ENCODE measurements at regions not wholly inside any gene's neighbourhood (a gene's known extent, or its start where the extent isn't known, plus 50 kb on each side); places are given as distances from the start of the nearest gene placed in this dataset.

DNA sequence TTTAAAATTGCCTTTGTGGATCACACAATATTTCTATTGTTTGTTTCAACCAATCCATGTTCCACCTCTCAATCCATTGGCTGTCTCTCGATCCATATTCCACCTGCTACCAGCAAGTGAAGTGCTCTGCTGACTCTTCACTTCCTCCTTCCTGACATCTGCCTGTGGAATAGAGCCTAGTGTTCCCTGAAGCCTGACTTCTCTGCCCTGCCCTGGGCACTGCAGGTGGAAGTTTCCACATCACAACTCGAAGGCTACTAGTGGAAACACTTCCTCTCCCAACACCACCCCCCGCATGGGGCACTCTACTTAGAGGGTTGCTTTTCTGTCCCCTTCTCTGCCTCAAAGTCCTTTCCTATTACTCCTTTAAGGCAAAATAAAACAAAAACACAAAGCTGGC lies 563.8 kb upstream of the IGFBP3 start:
- Histone ChIP-seq H2AFZ (ENCODE audit: low read length) (no peak overlapping the region), H3K36me3 (ENCODE audit: insufficient read depth, low read length) (no peaks in the 10 kb centered on the region), H3K9me3 (ENCODE audit: low read depth, low read length) (no peaks in the 10 kb centered on the region), H3K79me2 (ENCODE audit: insufficient read depth, low read length) (no peaks in the 10 kb centered on the region), H3K27me3 (ENCODE audit: insufficient read depth, low read length) (no peaks in the 10 kb centered on the region), H3K27ac (ENCODE audit: low read depth, low read length) (peak overlapping the region; percentile 89), H3K4me3 (ENCODE audit: insufficient read depth, low read length) (no peak overlapping the region), H3K4me1 (ENCODE audit: insufficient read depth, low read length) (peaks cover 30% of the 10 kb centered on the region), H4K20me1 (ENCODE audit: insufficient read depth, low read length) (no peaks in the 10 kb centered on the region), H3K4me2 (ENCODE audit: insufficient read depth, low read length) (peak overlapping the region; percentile 52)
- TF ChIP-seq, protein P1, sequence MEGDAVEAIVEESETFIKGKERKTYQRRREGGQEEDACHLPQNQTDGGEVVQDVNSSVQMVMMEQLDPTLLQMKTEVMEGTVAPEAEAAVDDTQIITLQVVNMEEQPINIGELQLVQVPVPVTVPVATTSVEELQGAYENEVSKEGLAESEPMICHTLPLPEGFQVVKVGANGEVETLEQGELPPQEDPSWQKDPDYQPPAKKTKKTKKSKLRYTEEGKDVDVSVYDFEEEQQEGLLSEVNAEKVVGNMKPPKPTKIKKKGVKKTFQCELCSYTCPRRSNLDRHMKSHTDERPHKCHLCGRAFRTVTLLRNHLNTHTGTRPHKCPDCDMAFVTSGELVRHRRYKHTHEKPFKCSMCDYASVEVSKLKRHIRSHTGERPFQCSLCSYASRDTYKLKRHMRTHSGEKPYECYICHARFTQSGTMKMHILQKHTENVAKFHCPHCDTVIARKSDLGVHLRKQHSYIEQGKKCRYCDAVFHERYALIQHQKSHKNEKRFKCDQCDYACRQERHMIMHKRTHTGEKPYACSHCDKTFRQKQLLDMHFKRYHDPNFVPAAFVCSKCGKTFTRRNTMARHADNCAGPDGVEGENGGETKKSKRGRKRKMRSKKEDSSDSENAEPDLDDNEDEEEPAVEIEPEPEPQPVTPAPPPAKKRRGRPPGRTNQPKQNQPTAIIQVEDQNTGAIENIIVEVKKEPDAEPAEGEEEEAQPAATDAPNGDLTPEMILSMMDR (IDR thresholded peaks at IDR 0.05; ENCODE audit: extremely low read depth, low read depth, low read length) = no peak
- DNase-seq (ENCODE audit: insufficient read length, low spot score, missing footprints) = no peak

DNA sequence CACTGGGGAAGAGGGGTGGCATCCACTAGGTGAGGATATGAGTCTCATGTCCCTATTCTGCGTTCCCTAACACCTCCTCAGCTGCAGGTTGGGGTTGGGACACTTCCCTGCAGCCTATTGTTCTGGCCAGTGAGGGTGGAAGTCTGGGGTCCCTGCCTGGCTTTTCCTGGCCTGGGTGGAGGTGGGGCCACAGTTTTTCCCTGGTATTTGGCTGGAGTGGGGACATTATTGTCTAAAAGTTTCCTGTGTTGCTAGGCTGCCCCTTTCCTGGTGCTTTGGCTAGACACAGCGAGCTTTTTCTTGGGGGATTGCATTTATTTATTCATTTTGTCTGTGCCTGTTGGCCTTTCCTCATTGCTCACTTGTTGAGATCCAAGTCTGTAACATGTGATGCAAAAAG lies 559.5 kb upstream of the IGFBP3 start:
- Histone ChIP-seq H2AFZ (ENCODE audit: low read length) (no peak overlapping the region), H3K4me1 (ENCODE audit: insufficient read depth, low read length) (peaks cover 20% of the 10 kb centered on the region), H3K4me3 (ENCODE audit: insufficient read depth, low read length) (no peak overlapping the region), H3K9me3 (ENCODE audit: low read depth, low read length) (no peaks in the 10 kb centered on the region), H3K27me3 (ENCODE audit: insufficient read depth, low read length) (no peaks in the 10 kb centered on the region), H4K20me1 (ENCODE audit: insufficient read depth, low read length) (no peaks in the 10 kb centered on the region), H3K79me2 (ENCODE audit: insufficient read depth, low read length) (no peaks in the 10 kb centered on the region), H3K36me3 (ENCODE audit: insufficient read depth, low read length) (no peaks in the 10 kb centered on the region), H3K4me2 (ENCODE audit: insufficient read depth, low read length) (no peak overlapping the region), H3K27ac (ENCODE audit: low read depth, low read length) (no peak overlapping the region)
- TF ChIP-seq, protein P1 (IDR thresholded peaks at IDR 0.05; ENCODE audit: extremely low read depth, low read depth, low read length) = no peak
- DNase-seq (ENCODE audit: insufficient read length, low spot score, missing footprints) = no peak

DNA sequence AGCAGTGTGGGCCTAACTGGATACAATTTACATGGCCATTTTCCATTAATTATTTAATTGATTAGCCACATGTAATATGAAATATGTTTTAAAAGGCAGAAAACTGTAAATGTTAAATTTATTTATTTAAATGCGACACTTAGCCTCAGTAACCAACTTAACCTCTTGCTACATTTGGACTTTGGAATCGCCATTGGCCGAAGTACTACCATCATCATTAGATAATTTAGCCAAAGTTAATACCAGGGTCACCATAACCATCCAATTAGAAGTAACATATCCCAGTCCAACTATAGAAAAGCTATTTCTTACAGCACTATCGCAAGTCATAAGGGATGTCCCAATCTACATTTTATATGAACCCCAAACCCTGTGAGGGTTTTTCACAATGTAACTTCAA lies 558.6 kb upstream of the IGFBP3 start:
- Histone ChIP-seq H3K4me3 (ENCODE audit: insufficient read depth, low read length) (no peak overlapping the region), H3K36me3 (ENCODE audit: insufficient read depth, low read length) (no peaks in the 10 kb centered on the region), H3K27ac (ENCODE audit: low read depth, low read length) (no peak overlapping the region), H4K20me1 (ENCODE audit: insufficient read depth, low read length) (no peaks in the 10 kb centered on the region), H3K4me2 (ENCODE audit: insufficient read depth, low read length) (no peak overlapping the region), H3K4me1 (ENCODE audit: insufficient read depth, low read length) (peaks cover 11% of the 10 kb centered on the region), H2AFZ (ENCODE audit: low read length) (no peak overlapping the region), H3K27me3 (ENCODE audit: insufficient read depth, low read length) (no peaks in the 10 kb centered on the region), H3K79me2 (ENCODE audit: insufficient read depth, low read length) (no peaks in the 10 kb centered on the region), H3K9me3 (ENCODE audit: low read depth, low read length) (no peaks in the 10 kb centered on the region)
- TF ChIP-seq, protein P1 (IDR thresholded peaks at IDR 0.05; ENCODE audit: extremely low read depth, low read depth, low read length) = no peak
- DNase-seq (ENCODE audit: insufficient read length, low spot score, missing footprints) = no peak

DNA sequence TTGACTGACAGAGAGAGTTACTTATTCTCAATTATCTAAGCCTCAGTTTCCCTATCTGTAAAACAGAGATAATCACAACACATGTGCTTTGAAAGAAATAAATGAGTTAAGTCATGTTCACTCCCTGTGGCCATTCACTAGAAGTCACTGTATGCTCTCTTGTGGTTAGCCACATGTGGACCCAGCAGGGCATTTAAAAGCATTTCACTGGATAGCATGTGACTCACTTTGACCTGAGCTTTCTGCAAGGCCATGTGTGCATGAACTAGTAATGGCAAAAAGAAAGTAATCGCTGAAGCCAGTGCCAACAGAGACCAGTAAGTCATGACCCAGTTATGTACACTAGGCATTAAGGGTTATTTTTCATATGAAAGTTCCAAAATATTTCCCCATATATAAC lies 557.0 kb upstream of the IGFBP3 start:
- TF ChIP-seq, protein P1 (IDR thresholded peaks at IDR 0.05; ENCODE audit: extremely low read depth, low read depth, low read length) = no peak
- peak; percentile 66 for DNase-seq (ENCODE audit: insufficient read length, low spot score, missing footprints)
- no peaks in the 10 kb centered on the region for H3K27me3 ChIP-seq (ENCODE audit: insufficient read depth, low read length)
- no peak overlapping the region for H2AFZ ChIP-seq (ENCODE audit: low read length)
- H3K27ac ChIP-seq (ENCODE audit: low read depth, low read length) = no peak overlapping the region
- no peaks in the 10 kb centered on the region for H3K9me3 ChIP-seq (ENCODE audit: low read depth, low read length)
- H3K79me2 ChIP-seq (ENCODE audit: insufficient read depth, low read length) = no peaks in the 10 kb centered on the region
- no peaks in the 10 kb centered on the region for H4K20me1 ChIP-seq (ENCODE audit: insufficient read depth, low read length)
- H3K4me2 ChIP-seq (ENCODE audit: insufficient read depth, low read length) = no peak overlapping the region
- H3K36me3 ChIP-seq (ENCODE audit: insufficient read depth, low read length) = no peaks in the 10 kb centered on the region
- H3K4me3 ChIP-seq (ENCODE audit: insufficient read depth, low read length) = no peak overlapping the region
- peaks cover 11% of the 10 kb centered on the region for H3K4me1 ChIP-seq (ENCODE audit: insufficient read depth, low read length)

Measured in osteoblast (primary cell).